ENCODE measurements at regions not wholly inside any gene's neighbourhood (a gene's known extent, or its start where the extent isn't known, plus 50 kb on each side); places are given as distances from the start of the nearest gene placed in this dataset.
A peak's percentile ranks its signal among the peaks of the same experiment; 100 is the strongest.

GRCh38 chr10:90420637-90421318 lies 437.1 kb downstream of the HTR7 start:
- no peak for DNase-seq

GRCh38 chr10:90421874-90422273 lies 436.0 kb downstream of the HTR7 start:
- DNase-seq, result no peak

- no peak for DNase-seq
These were observed 433.1 kb downstream of the HTR7 start for GRCh38 chr10:90424730-90425129.

GRCh38 chr10:90430186-90430585 lies 427.7 kb downstream of the HTR7 start:
- DNase-seq, result no peak

GRCh38 chr10:90432866-90433265 lies 425.0 kb downstream of the HTR7 start:
- no peak for DNase-seq

GRCh38 chr10:90435296-90435695 lies 422.5 kb downstream of the HTR7 start:
- no peak for DNase-seq

- DNase-seq, result no peak
These were observed 420.4 kb downstream of the HTR7 start for GRCh38 chr10:90437452-90437851.

- no peak for DNase-seq
These were observed 417.0 kb downstream of the HTR7 start for GRCh38 chr10:90440870-90441269.

- no peak for DNase-seq
These were observed 414.5 kb downstream of the HTR7 start for GRCh38 chr10:90443342-90443741.

GRCh38 chr10:90447831-90448230 lies 410.0 kb downstream of the HTR7 start:
- DNase-seq, result peak; percentile 52

- DNase-seq, result no peak
These were observed 407.0 kb downstream of the HTR7 start for GRCh38 chr10:90450797-90451196.

GRCh38 chr10:90451283-90451682 lies 406.6 kb downstream of the HTR7 start:
- peak; percentile 45 for DNase-seq

- no peak for DNase-seq
These were observed 399.8 kb downstream of the HTR7 start for GRCh38 chr10:90458054-90458453.

GRCh38 chr10:90458571-90458970 lies 399.3 kb downstream of the HTR7 start:
- no peak for DNase-seq

- DNase-seq, result no peak
These were observed 396.2 kb downstream of the HTR7 start for GRCh38 chr10:90461437-90462155.

- DNase-seq, result no peak
These were observed 394.9 kb downstream of the HTR7 start for GRCh38 chr10:90462749-90463470.

- no peak for DNase-seq
These were observed 393.5 kb downstream of the HTR7 start for GRCh38 chr10:90464329-90464728.

- DNase-seq, result no peak
These were observed 386.9 kb downstream of the HTR7 start for GRCh38 chr10:90470966-90471365.

- no peak for DNase-seq
These were observed 377.4 kb downstream of the HTR7 start for GRCh38 chr10:90480466-90480865.

GRCh38 chr10:90481326-90481923 lies 376.4 kb downstream of the HTR7 start:
- DNase-seq, result no peak

GRCh38 chr10:90484518-90484917 lies 373.3 kb downstream of the HTR7 start:
- no peak for DNase-seq

- DNase-seq, result no peak
These were observed 363.7 kb downstream of the HTR7 start for GRCh38 chr10:90494183-90494582.

GRCh38 chr10:90504172-90504571 lies 353.7 kb downstream of the HTR7 start:
- no peak for DNase-seq

- DNase-seq, result no peak
These were observed 331.1 kb downstream of the HTR7 start for GRCh38 chr10:90526721-90527120.
